Keratinocyte (primary cell): ENCODE measurements at regions not wholly inside any gene's neighbourhood (a gene's known extent, or its start where the extent isn't known, plus 50 kb on each side); places are given as distances from the start of the nearest gene placed in this dataset.

Experiments
- DNase-seq: peaks from one replicate; pipeline ENCODE4 v3.0.0-alpha.2; 2011; ENCODE audit warnings: low read depth, missing footprints, low spot score
- FAIRE-seq: peaks from 2 replicates; lab custom pipeline; 2011; peaks lifted over from hg19 to GRCh38; lab: Jason Lieb, UNC
- H2AFZ ChIP-seq: 2 replicates; pipeline ENCODE4 v1.6.0; 2012; ENCODE audit warnings: low read length, control low read depth, inconsistent platforms; ENCODE audit not compliant: control insufficient read depth
- H3K27ac ChIP-seq: 2 replicates; pipeline ENCODE4 v1.5.1; 2011; ENCODE audit warnings: low read length; ENCODE audit not compliant: control insufficient read depth, insufficient read depth
- H3K27me3 ChIP-seq: 3 replicates; pipeline ENCODE4 v1.6.0; 2011; ENCODE audit warnings: low read length; ENCODE audit not compliant: control insufficient read depth, insufficient read depth; ENCODE audit errors: extremely low read depth
- H3K36me3 ChIP-seq, 2 experiments: 2 replicates in 1 of 2; 3 replicates in 1 of 2; pipeline ENCODE4 v1.5.1; 2011; ENCODE audit warnings: low read length in 2 of 2, mild to moderate bottlenecking in 1 of 2; ENCODE audit not compliant: control insufficient read depth in 2 of 2, insufficient read depth in 2 of 2; ENCODE audit errors: extremely low read depth in 1 of 2
- H3K4me1 ChIP-seq: 3 replicates; pipeline ENCODE4 v1.5.1; 2011; ENCODE audit warnings: low read length; ENCODE audit not compliant: control insufficient read depth, insufficient read depth; ENCODE audit errors: extremely low read depth
- H3K4me2 ChIP-seq: 3 replicates; pipeline ENCODE4 v1.6.0; 2011; ENCODE audit warnings: low read depth, low read length; ENCODE audit not compliant: control insufficient read depth, insufficient read depth; ENCODE audit errors: extremely low read depth
- H3K4me3 ChIP-seq, 3 experiments: fragments of 200-600 bp in 1 of 3; sonication (generic) in 1 of 3; 2 replicates in 2 of 3; 3 replicates in 1 of 3; pipeline ENCODE4 v1.5.1; 2011 to 2016; ENCODE audit warnings: low read length in 3 of 3, mild to moderate bottlenecking in 3 of 3, control low read depth in 2 of 3, inconsistent platforms in 1 of 3, low read depth in 1 of 3, mixed read lengths in 1 of 3, mixed run types in 1 of 3, moderate library complexity in 1 of 3; ENCODE audit not compliant: control insufficient read depth in 2 of 3, insufficient read depth in 2 of 3; ENCODE audit errors: extremely low read depth in 1 of 3
- H3K79me2 ChIP-seq: 2 replicates; pipeline ENCODE4 v1.6.0; 2012; ENCODE audit warnings: low read length; ENCODE audit not compliant: control insufficient read depth, insufficient read depth
- H3K9ac ChIP-seq: 3 replicates; pipeline ENCODE4 v1.6.0; 2011; ENCODE audit warnings: low read length; ENCODE audit not compliant: control insufficient read depth, insufficient read depth; ENCODE audit errors: extremely low read depth
- H3K9me1 ChIP-seq: 3 replicates; pipeline ENCODE4 v1.6.0; 2011; ENCODE audit warnings: low read length; ENCODE audit not compliant: control insufficient read depth, insufficient read depth; ENCODE audit errors: extremely low read depth
- H3K9me3 ChIP-seq: 2 replicates; pipeline ENCODE4 v1.5.1; 2012; ENCODE audit warnings: low read depth, low read length; ENCODE audit not compliant: control insufficient read depth
- H4K20me1 ChIP-seq: 3 replicates; pipeline ENCODE4 v1.6.0; 2011; ENCODE audit warnings: low read length; ENCODE audit not compliant: control insufficient read depth, insufficient read depth; ENCODE audit errors: extremely low read depth
- CTCF ChIP-seq, 3 experiments: IDR thresholded peaks in 1 of 3; conservative IDR thresholded peaks in 1 of 3; optimal IDR thresholded peaks in 1 of 3; 2 replicates in 2 of 3; 3 replicates in 1 of 3; pipeline versions ENCODE3 to v1.5.1; 2011; ENCODE audit warnings: low read length in 3 of 3, mild to moderate bottlenecking in 3 of 3, moderate library complexity in 2 of 3, control low read depth in 1 of 3, inconsistent platforms in 1 of 3; ENCODE audit not compliant: insufficient read depth in 2 of 3; ENCODE audit errors: extremely low read depth in 1 of 3
- EZH2 ChIP-seq: IDR thresholded peaks from one replicate; pipeline ENCODE4 v1.6.1; 2012; ENCODE audit warnings: inconsistent platforms, mild to moderate bottlenecking, low read length, moderate library complexity
- dilution Hi-C: fragments of 300-500 bp; cut with MboI; formaldehyde crosslinking; loops from one replicate; pipeline ENCODE4 v1.7.0; 2020; ENCODE audit warnings: low sequenced_read_pairs; ENCODE audit not compliant: extremely low pct_ligation_motif_present

DNA sequence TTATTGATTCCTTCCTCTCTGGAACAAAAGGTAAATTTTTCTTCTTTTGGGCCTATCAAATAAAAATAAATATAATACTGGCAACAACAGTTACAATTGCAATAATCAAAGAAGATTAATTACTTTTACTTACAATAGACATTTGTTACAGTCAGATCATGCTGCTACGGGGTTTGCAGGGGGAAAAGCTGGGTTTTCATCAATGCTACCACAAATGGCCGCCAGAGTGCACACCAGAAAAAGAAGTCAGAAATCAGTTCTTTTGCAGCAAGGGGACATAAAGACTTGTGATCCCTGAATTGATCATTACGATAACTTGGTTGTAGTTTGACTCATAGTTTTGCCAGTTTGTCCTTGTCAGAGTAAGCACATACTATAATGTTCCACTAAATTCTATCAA lies 714.5 kb upstream of the EYS start:
- Histone ChIP-seq H3K36me3 (no peaks in the 10 kb centered on the region), H4K20me1 (no peaks in the 10 kb centered on the region), H3K27me3 (no peaks in the 10 kb centered on the region), H3K4me3 (no peak overlapping the region), H3K9ac (no peak overlapping the region), H3K4me2 (no peak overlapping the region), H3K79me2 (no peaks in the 10 kb centered on the region), H3K9me3 (no peaks in the 10 kb centered on the region), H2AFZ (no peak overlapping the region), H3K27ac (no peak overlapping the region), H3K4me1 (no peaks in the 10 kb centered on the region), H3K9me1 (no peaks in the 10 kb centered on the region)
- TF ChIP-seq EZH2: no peak
- TF ChIP-seq CTCF (optimal IDR thresholded peaks at IDR 0.05 in 1 of 3, IDR thresholded peaks at IDR 0.05 in 1 of 3, conservative IDR thresholded peaks at IDR 0.05 in 1 of 3; ENCODE audit: extremely low read depth in 1 of 3, insufficient read depth in 2 of 3, low read length in 3 of 3): no peak
- DNase-seq (no peak), FAIRE-seq (no peak)
- dilution Hi-C loops: no loop called here

GRCh38 chr6:66418906-66419305 lies 711.9 kb upstream of the EYS start:
- DNase-seq: no peak
- FAIRE-seq: no peak

GRCh38 chr6:66403966-66404365 lies 696.9 kb upstream of the EYS start:
- Histone ChIP-seq H4K20me1 (no peaks in the 10 kb centered on the region), H3K4me1 (no peaks in the 10 kb centered on the region), H3K9ac (no peak overlapping the region), H3K9me3 (no peaks in the 10 kb centered on the region), H3K4me2 (no peak overlapping the region), H3K4me3 (no peak overlapping the region), H3K27me3 (no peaks in the 10 kb centered on the region), H3K36me3 (no peaks in the 10 kb centered on the region), H3K27ac (no peak overlapping the region), H2AFZ (no peak overlapping the region), H3K9me1 (no peaks in the 10 kb centered on the region), H3K79me2 (no peaks in the 10 kb centered on the region)
- no peak for FAIRE-seq
- no peak for DNase-seq
- dilution Hi-C loops: no loop called here
- TF ChIP-seq CTCF (optimal IDR thresholded peaks at IDR 0.05 in 1 of 3, IDR thresholded peaks at IDR 0.05 in 1 of 3, conservative IDR thresholded peaks at IDR 0.05 in 1 of 3; ENCODE audit: extremely low read depth in 1 of 3, insufficient read depth in 2 of 3, low read length in 3 of 3) (no peak), EZH2 (no peak)

More at GRCh38 chr6:66418906-66419305, 711.9 kb upstream of the EYS start:
- Histone ChIP-seq H3K9me1 (no peaks in the 10 kb centered on the region), H3K4me3 (no peak overlapping the region), H3K9ac (no peak overlapping the region), H3K27me3 (no peaks in the 10 kb centered on the region), H3K4me1 (no peaks in the 10 kb centered on the region), H3K4me2 (no peak overlapping the region), H3K79me2 (no peaks in the 10 kb centered on the region), H2AFZ (no peak overlapping the region), H3K9me3 (no peaks in the 10 kb centered on the region), H4K20me1 (no peaks in the 10 kb centered on the region), H3K27ac (no peak overlapping the region), H3K36me3 (no peaks in the 10 kb centered on the region)
- dilution Hi-C loops: no loop called here
- no peak for TF ChIP-seq EZH2
